HG03378 (cell line): ENCODE measurements at regions not wholly inside any gene's neighbourhood (a gene's known extent, or its start where the extent isn't known, plus 50 kb on each side); places are given as distances from the start of the nearest gene placed in this dataset.
"Not testable (repeated sequence)": the region's sequence is repeated elsewhere in the genome, so short reads cannot be mapped to it uniquely, and the experiment has no call there.

Experiments used
- ATAC-seq: cut with Tn5 transposase; IDR thresholded peaks from one replicate; pipeline ENCODE4 v1.9.1; 2021; ENCODE audit warnings: mild to moderate bottlenecking, moderate library complexity; ENCODE audit not compliant: unreplicated experiment

- no peak for ATAC-seq
These were observed 834.9 kb downstream of the SLC6A15 start for GRCh38 chr12:84077679-84078078.

GRCh38 chr12:84075991-84076390 lies 836.6 kb downstream of the SLC6A15 start:
- no peak for ATAC-seq

- ATAC-seq = no peak
These were observed 839.2 kb downstream of the SLC6A15 start for GRCh38 chr12:84073401-84073800.

GRCh38 chr12:84072961-84073360 lies 839.6 kb downstream of the SLC6A15 start:
- no peak for ATAC-seq

GRCh38 chr12:84070292-84070691 lies 842.3 kb downstream of the SLC6A15 start:
- no peak for ATAC-seq

GRCh38 chr12:84069699-84070098 lies 842.9 kb downstream of the SLC6A15 start:
- ATAC-seq = no peak

GRCh38 chr12:84069198-84069597 lies 843.4 kb downstream of the SLC6A15 start:
- no peak for ATAC-seq

GRCh38 chr12:84058136-84058535 lies 854.5 kb downstream of the SLC6A15 start:
- no peak for ATAC-seq

GRCh38 chr12:84054811-84055210 lies 857.8 kb downstream of the SLC6A15 start:
- no peak for ATAC-seq

- no peak for ATAC-seq
These were observed 864.7 kb downstream of the SLC6A15 start for GRCh38 chr12:84047881-84048280.

GRCh38 chr12:84046859-84047258 lies 865.7 kb downstream of the SLC6A15 start:
- no peak for ATAC-seq

GRCh38 chr12:84043355-84043754 lies 869.2 kb downstream of the SLC6A15 start:
- ATAC-seq = no peak

- no peak for ATAC-seq
These were observed 874.4 kb downstream of the SLC6A15 start for GRCh38 chr12:84038242-84038641.

GRCh38 chr12:84036912-84037311 lies 875.7 kb downstream of the SLC6A15 start:
- ATAC-seq = no peak

GRCh38 chr12:84035766-84036165 lies 876.8 kb downstream of the SLC6A15 start:
- ATAC-seq = no peak

GRCh38 chr12:84034871-84035270 lies 877.7 kb downstream of the SLC6A15 start:
- ATAC-seq = no peak

GRCh38 chr12:84033162-84033561 lies 879.4 kb downstream of the SLC6A15 start:
- ATAC-seq = no peak

GRCh38 chr12:84018556-84019179 lies 893.9 kb downstream of the SLC6A15 start:
- not testable (repeated sequence) for ATAC-seq

- ATAC-seq = no peak
These were observed 895.6 kb downstream of the SLC6A15 start for GRCh38 chr12:84016956-84017355.

- no peak for ATAC-seq
These were observed 915.2 kb downstream of the SLC6A15 start for GRCh38 chr12:83997423-83997822.

- no peak for ATAC-seq
These were observed 915.9 kb downstream of the SLC6A15 start for GRCh38 chr12:83996671-83997070.

- no peak for ATAC-seq
These were observed 927.5 kb downstream of the SLC6A15 start for GRCh38 chr12:83985084-83985483.

GRCh38 chr12:83980398-83980797 lies 932.2 kb downstream of the SLC6A15 start:
- ATAC-seq = no peak
